GM12878 (cell line): ENCODE measurements at regions not wholly inside any gene's neighbourhood (a gene's known extent, or its start where the extent isn't known, plus 50 kb on each side); places are given as distances from the start of the nearest gene placed in this dataset.

ENCODE experiments used
- BRCA1 ChIP-seq: IDR thresholded peaks from 2 replicates; pipeline ENCODE4 v1.6.1; 2011; ENCODE audit warnings: low read depth, low read length, improper control_type of control experiment
- NFYB ChIP-seq: IDR thresholded peaks from 2 replicates; pipeline ENCODE4 v1.6.1; 2011; ENCODE audit warnings: low read depth, mild to moderate bottlenecking, low read length, improper control_type of control experiment, moderate library complexity; ENCODE audit not compliant: insufficient read depth
- RAD21 ChIP-seq: IDR thresholded peaks from 2 replicates; pipeline ENCODE4 v1.6.1; 2011; ENCODE audit warnings: mild to moderate bottlenecking, low read depth, low read length, moderate library complexity; ENCODE audit not compliant: insufficient read depth
- SMC3 ChIP-seq: IDR thresholded peaks from 2 replicates; pipeline ENCODE4 v1.6.1; 2011; ENCODE audit warnings: low read length, improper control_type of control experiment, borderline replicate concordance
- TAF1 ChIP-seq: IDR thresholded peaks from 2 replicates; pipeline ENCODE4 v1.6.1; 2011; ENCODE audit warnings: mild to moderate bottlenecking, low read depth, low read length, borderline replicate concordance
- TF ChIP-seq, protein P1 (sequence below), 3 experiments: IDR thresholded peaks in 2 of 3; conservative IDR thresholded peaks in 1 of 3; 2 replicates each; pipeline ENCODE4 v1.5.1; 2011; ENCODE audit warnings: low read depth in 3 of 3, low read length in 3 of 3, mild to moderate bottlenecking in 3 of 3, control low read depth in 2 of 3, moderate library complexity in 2 of 3, inconsistent platforms in 1 of 3, mixed read lengths in 1 of 3; ENCODE audit not compliant: control insufficient read depth in 2 of 3, insufficient read depth in 1 of 3; ENCODE audit errors: extremely low read depth in 1 of 3
- TF ChIP-seq, protein P2 (sequence below): IDR thresholded peaks from 2 replicates; pipeline ENCODE4 v1.6.1; 2011; ENCODE audit warnings: low read depth, low read length, improper control_type of control experiment, borderline replicate concordance

DNA sequence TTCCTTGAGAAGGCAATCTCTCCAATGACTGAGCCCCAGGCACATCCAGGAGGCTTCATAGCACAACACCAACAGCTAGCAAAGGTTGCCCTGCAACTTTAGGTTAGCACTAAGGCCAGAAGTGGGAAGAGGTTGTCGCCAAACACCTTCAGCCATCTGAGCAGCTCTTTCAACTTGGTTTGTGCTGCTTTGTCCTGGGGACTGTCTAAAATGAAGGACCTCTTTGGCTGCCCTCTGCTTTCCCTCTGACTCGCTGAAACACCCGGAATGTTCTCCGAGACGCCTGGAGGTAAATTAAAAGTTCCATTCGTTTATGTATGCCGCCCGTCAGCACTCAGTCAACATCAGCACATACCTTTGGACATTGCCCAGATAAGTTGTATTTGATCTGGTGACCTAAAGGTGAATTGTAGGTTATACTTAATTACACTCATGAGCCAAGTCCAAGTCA is 121.2 kb upstream of the NR2F2 start:
- TF ChIP-seq, protein P1, sequence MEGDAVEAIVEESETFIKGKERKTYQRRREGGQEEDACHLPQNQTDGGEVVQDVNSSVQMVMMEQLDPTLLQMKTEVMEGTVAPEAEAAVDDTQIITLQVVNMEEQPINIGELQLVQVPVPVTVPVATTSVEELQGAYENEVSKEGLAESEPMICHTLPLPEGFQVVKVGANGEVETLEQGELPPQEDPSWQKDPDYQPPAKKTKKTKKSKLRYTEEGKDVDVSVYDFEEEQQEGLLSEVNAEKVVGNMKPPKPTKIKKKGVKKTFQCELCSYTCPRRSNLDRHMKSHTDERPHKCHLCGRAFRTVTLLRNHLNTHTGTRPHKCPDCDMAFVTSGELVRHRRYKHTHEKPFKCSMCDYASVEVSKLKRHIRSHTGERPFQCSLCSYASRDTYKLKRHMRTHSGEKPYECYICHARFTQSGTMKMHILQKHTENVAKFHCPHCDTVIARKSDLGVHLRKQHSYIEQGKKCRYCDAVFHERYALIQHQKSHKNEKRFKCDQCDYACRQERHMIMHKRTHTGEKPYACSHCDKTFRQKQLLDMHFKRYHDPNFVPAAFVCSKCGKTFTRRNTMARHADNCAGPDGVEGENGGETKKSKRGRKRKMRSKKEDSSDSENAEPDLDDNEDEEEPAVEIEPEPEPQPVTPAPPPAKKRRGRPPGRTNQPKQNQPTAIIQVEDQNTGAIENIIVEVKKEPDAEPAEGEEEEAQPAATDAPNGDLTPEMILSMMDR (IDR thresholded peaks at IDR 0.05 in 2 of 3, conservative IDR thresholded peaks at IDR 0.05 in 1 of 3; ENCODE audit: control insufficient read depth in 2 of 3, extremely low read depth in 1 of 3, insufficient read depth in 1 of 3, low read depth in 3 of 3, low read length in 3 of 3): no peak
- no peak for TF ChIP-seq NFYB
- TF ChIP-seq, protein P2, sequence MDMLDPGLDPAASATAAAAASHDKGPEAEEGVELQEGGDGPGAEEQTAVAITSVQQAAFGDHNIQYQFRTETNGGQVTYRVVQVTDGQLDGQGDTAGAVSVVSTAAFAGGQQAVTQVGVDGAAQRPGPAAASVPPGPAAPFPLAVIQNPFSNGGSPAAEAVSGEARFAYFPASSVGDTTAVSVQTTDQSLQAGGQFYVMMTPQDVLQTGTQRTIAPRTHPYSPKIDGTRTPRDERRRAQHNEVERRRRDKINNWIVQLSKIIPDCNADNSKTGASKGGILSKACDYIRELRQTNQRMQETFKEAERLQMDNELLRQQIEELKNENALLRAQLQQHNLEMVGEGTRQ: no peak
- TF ChIP-seq BRCA1: no peak
- no peak for TF ChIP-seq TAF1
- no peak for TF ChIP-seq SMC3
- no peak for TF ChIP-seq RAD21
